ENCODE measurements at regions not wholly inside any gene's neighbourhood (a gene's known extent, or its start where the extent isn't known, plus 50 kb on each side); places are given as distances from the start of the nearest gene placed in this dataset.

DNA sequence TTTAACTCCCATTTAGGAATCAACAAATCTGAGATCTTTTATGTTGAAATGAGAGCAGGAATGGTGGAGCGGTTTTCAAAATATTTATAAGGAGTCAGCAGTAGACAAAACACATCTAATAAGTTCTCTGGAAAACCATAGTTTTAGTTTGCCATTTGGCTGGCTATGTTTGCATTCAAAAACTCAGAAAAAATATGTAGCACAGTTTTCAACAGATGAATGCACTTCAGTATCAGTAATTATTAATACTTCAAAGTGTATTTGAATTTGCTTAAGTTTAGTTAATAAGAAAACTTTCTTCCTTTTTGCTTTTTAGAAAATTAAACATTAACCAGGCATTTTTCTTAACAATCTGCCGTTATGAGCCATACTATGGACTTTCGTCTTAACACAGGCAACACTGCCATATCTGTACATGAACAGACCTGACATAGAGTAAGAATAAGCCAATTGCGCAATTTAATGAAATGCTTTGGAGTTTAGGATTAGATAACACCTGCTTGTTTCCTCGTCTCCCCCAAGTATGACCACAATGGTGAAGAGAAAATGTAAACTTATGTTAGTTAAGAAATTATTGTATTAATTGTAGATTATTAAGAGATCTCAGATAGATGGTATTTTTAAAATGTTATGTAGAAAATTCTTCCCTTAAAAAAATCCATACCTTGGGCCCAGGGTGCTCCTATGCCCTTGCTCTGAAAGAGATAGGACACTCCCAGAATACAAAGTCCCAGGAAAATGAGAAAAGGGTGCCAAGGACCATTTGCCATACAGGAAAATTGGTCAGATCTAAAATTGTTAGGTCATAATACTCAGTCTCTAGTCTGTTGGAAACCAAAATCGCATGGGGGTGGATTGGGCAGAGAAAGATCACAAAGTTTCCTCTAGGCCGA is 552.3 kb upstream of the ARGLU1 start:
- intact Hi-C loops (cut with micrococcal nuclease): no loop called here
- no peaks in the 10 kb centered on the region for H3K36me3 ChIP-seq (ENCODE audit: control insufficient read depth, insufficient read depth, low read length)
- Mint-ChIP-seq H3K36me3 (no peaks in the 10 kb centered on the region), H3K27me3 (ENCODE audit: low read depth in 2 of 2) (no peaks in the 10 kb centered on the region), H3K4me3 (no peak overlapping the region), H3K9me3 (peaks cover 7 to 9% of the 10 kb centered on the region in 2 donors), H3K27ac (no peak overlapping the region), H3K4me1 (no peaks in the 10 kb centered on the region)
- no peaks in the 10 kb centered on the region for H3K27me3 ChIP-seq (ENCODE audit: control insufficient read depth, insufficient read depth, low read length)
- no peaks in the 10 kb centered on the region for H3K4me1 ChIP-seq (ENCODE audit: control insufficient read depth, insufficient read depth, low read length)
- ATAC-seq: no peak
- TF ChIP-seq, protein P1, sequence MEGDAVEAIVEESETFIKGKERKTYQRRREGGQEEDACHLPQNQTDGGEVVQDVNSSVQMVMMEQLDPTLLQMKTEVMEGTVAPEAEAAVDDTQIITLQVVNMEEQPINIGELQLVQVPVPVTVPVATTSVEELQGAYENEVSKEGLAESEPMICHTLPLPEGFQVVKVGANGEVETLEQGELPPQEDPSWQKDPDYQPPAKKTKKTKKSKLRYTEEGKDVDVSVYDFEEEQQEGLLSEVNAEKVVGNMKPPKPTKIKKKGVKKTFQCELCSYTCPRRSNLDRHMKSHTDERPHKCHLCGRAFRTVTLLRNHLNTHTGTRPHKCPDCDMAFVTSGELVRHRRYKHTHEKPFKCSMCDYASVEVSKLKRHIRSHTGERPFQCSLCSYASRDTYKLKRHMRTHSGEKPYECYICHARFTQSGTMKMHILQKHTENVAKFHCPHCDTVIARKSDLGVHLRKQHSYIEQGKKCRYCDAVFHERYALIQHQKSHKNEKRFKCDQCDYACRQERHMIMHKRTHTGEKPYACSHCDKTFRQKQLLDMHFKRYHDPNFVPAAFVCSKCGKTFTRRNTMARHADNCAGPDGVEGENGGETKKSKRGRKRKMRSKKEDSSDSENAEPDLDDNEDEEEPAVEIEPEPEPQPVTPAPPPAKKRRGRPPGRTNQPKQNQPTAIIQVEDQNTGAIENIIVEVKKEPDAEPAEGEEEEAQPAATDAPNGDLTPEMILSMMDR (IDR thresholded peaks at IDR 0.05): no peak
- H3K4me3 ChIP-seq (ENCODE audit: low read length): no peak overlapping the region
- 85% methylated on average over 7 of the region's 7 CpGs for WGBS (ENCODE audit: insufficient coverage)
- no peak for DNase-seq
- H3K27ac ChIP-seq (ENCODE audit: low read length): no peak overlapping the region
- H3K9me3 ChIP-seq (ENCODE audit: control insufficient read depth, insufficient read depth, low read length): no peaks in the 10 kb centered on the region

DNA sequence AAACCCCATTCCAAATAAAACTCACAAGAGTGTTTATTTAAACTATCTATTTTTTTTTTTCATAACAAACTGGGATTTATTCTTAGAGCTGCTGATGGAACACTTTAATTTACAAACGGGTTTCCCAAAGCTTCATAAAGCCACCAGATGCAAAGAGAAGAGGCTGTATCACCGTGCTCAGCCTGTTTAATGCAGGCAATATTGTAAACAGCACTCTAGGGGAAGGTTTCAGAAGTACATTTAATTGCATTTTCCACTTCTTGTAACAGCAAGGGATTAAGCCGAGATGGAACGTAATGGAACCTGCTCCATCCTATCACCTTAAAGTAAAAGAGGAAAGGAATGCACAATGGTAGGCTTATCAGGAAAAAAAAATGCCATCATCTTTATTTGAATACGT is 550.6 kb upstream of the ARGLU1 start:
- TF ChIP-seq, protein P1 (IDR thresholded peaks at IDR 0.05): no peak
- H3K36me3 ChIP-seq (ENCODE audit: control insufficient read depth, insufficient read depth, low read length): no peaks in the 10 kb centered on the region
- Mint-ChIP-seq H3K4me3 (no peak overlapping the region), H3K27me3 (ENCODE audit: low read depth in 2 of 2) (no peaks in the 10 kb centered on the region), H3K36me3 (no peaks in the 10 kb centered on the region), H3K9me3 (peaks cover 8 to 13% of the 10 kb centered on the region in 2 donors), H3K27ac (no peak overlapping the region), H3K4me1 (no peaks in the 10 kb centered on the region)
- no peaks in the 10 kb centered on the region for H3K9me3 ChIP-seq (ENCODE audit: control insufficient read depth, insufficient read depth, low read length)
- H3K27ac ChIP-seq (ENCODE audit: low read length): no peak overlapping the region
- 87% methylated on average over 3 of the region's 5 CpGs for WGBS (ENCODE audit: insufficient coverage)
- H3K4me1 ChIP-seq (ENCODE audit: control insufficient read depth, insufficient read depth, low read length): no peaks in the 10 kb centered on the region
- DNase-seq (no peak), ATAC-seq (no peak)
- no peak overlapping the region for H3K4me3 ChIP-seq (ENCODE audit: low read length)
- H3K27me3 ChIP-seq (ENCODE audit: control insufficient read depth, insufficient read depth, low read length): no peaks in the 10 kb centered on the region
- intact Hi-C loops (cut with micrococcal nuclease): no loop called here

DNA sequence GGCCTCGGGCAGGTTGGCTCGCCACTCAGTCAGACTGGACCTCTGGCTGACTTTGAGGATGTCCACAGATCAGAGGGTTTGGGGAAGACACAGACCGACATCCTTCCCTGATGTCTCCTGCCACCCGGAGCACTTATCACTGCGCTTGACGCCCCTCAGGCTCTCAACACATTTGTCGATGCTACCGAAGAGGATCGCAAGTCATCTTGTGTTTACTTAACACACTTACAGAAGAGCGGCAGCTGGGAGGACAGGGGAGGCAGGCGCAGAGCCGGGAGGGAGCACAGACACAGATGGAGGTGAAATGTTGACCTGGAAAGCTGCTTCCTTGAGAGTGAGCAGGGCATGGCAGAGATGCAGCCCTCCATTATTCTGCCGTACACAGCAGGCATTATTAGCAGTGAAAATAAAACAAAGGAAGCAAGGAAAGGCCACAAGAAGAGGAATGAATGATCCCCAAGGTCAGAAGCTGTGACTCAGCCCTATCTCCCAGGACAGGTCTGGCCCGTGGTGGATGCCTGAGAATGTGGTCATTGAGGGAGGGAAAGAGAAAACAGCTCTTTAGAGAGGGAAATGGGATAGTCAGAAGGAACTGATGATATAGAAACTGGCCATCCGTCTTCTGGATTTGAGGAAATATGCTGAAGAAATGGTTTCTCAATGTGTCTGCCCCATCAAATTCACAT is 549.5 kb upstream of the ARGLU1 start:
- H3K36me3 Mint-ChIP-seq: no peaks in the 10 kb centered on the region
- Histone ChIP-seq H3K9me3 (ENCODE audit: control insufficient read depth, insufficient read depth, low read length) (no peaks in the 10 kb centered on the region), H3K27me3 (ENCODE audit: control insufficient read depth, insufficient read depth, low read length) (no peaks in the 10 kb centered on the region), H3K4me1 (ENCODE audit: control insufficient read depth, insufficient read depth, low read length) (no peaks in the 10 kb centered on the region), H3K4me3 (ENCODE audit: low read length) (no peak overlapping the region), H3K27ac (ENCODE audit: low read length) (no peak overlapping the region), H3K36me3 (ENCODE audit: control insufficient read depth, insufficient read depth, low read length) (no peaks in the 10 kb centered on the region)
- no peak overlapping the region for H3K4me3 Mint-ChIP-seq
- WGBS (ENCODE audit: insufficient coverage): 90% methylated on average over 15 of the region's 15 CpGs
- intact Hi-C loops (cut with micrococcal nuclease): no loop called here
- ATAC-seq (no peak), DNase-seq (no peak)
- H3K4me1 Mint-ChIP-seq: no peaks in the 10 kb centered on the region
- H3K27ac Mint-ChIP-seq: no peak overlapping the region
- TF ChIP-seq, protein P1 (IDR thresholded peaks at IDR 0.05): no peak
- H3K27me3 Mint-ChIP-seq (ENCODE audit: low read depth in 2 of 2): no peaks in the 10 kb centered on the region
- H3K9me3 Mint-ChIP-seq: peaks cover 8 to 13% of the 10 kb centered on the region in 2 donors

Measured in natural killer cell (primary cell).